Neural cell (in vitro differentiated cells): ENCODE measurements at regions not wholly inside any gene's neighbourhood (a gene's known extent, or its start where the extent isn't known, plus 50 kb on each side); places are given as distances from the start of the nearest gene placed in this dataset.

Experiments used
- H2AFZ ChIP-seq: fragments of 200-600, 300-800 bp; sonication (generic), shearing (Covaris generic); 2 replicates; pipeline ENCODE4 v1.6.0; 2014; ENCODE audit warnings: low read depth, mild to moderate bottlenecking, antibody characterized with exemption, low read length, moderate library complexity
- H3F3A ChIP-seq: fragments of 200-600 bp; shearing (Covaris generic); 2 replicates; pipeline ENCODE4 v1.6.1; 2016; ENCODE audit warnings: mild to moderate bottlenecking, moderate library complexity, mixed read lengths, antibody characterized with exemption, low read length; ENCODE audit not compliant: insufficient read depth, poor library complexity, severe bottlenecking
- H3K27ac ChIP-seq: fragments of 200-600, 300-800 bp; sonication (generic), shearing (Covaris generic); 2 replicates; pipeline ENCODE4 v1.5.1; 2014; ENCODE audit warnings: mild to moderate bottlenecking, low read length, moderate library complexity
- H3K27me3 ChIP-seq: fragments of 300-800, 200-600 bp; sonication (generic), shearing (Covaris generic); 2 replicates; pipeline ENCODE4 v1.6.0; 2014; ENCODE audit warnings: mild to moderate bottlenecking, low read depth, low read length, moderate library complexity; ENCODE audit not compliant: insufficient read depth
- H3K36me3 ChIP-seq: fragments of 300-800, 200-600 bp; sonication (generic), shearing (Covaris generic); 2 replicates; pipeline ENCODE4 v1.5.1; 2014; ENCODE audit warnings: mild to moderate bottlenecking, antibody characterized with exemption, low read length, moderate library complexity; ENCODE audit not compliant: insufficient read depth
- H3K4me2 ChIP-seq: fragments of 300-800, 200-600 bp; sonication (generic), shearing (Covaris generic); 2 replicates; pipeline ENCODE4 v1.6.0; 2014; ENCODE audit warnings: mild to moderate bottlenecking, low read length
- H3K4me3 ChIP-seq: fragments of 300-800, 200-600 bp; sonication (generic), shearing (Covaris generic); 2 replicates; pipeline ENCODE4 v1.5.1; 2014; ENCODE audit warnings: mild to moderate bottlenecking, low read length, moderate library complexity
- H3K79me2 ChIP-seq: fragments of 200-600 bp; shearing (Covaris generic); replicated peaks from 2 replicates; pipeline ENCODE4 v1.6.0; 2014; ENCODE audit warnings: mild to moderate bottlenecking, low read length, moderate library complexity; ENCODE audit not compliant: insufficient read depth
- H3K9ac ChIP-seq: fragments of 300-800, 200-600 bp; sonication (generic), shearing (Covaris generic); 2 replicates; pipeline ENCODE4 v1.6.1; 2016; ENCODE audit warnings: mild to moderate bottlenecking, low read length, mixed read lengths
- H3K9me2 ChIP-seq: fragments of 200-600 bp; shearing (Covaris generic); 2 replicates; pipeline ENCODE4 v1.6.1; 2016; ENCODE audit warnings: mild to moderate bottlenecking, low read length, mixed read lengths; ENCODE audit not compliant: insufficient read depth
- H3K9me3 ChIP-seq: fragments of 200-600, 300-800 bp; sonication (generic), shearing (Covaris generic); 2 replicates; pipeline ENCODE4 v1.6.1; 2016; ENCODE audit warnings: mild to moderate bottlenecking, mixed run types, low read length, moderate library complexity, mixed read lengths
- H4K20me1 ChIP-seq: fragments of 200-600 bp; shearing (Covaris generic); 2 replicates; pipeline ENCODE4 v1.6.1; 2016; ENCODE audit warnings: mild to moderate bottlenecking, mixed run types; ENCODE audit not compliant: insufficient read depth
- EP300 ChIP-seq: fragments of 450-650 bp; conservative IDR thresholded peaks from 2 replicates; pipeline ENCODE4 v1.6.1; 2014; ENCODE audit warnings: antibody characterized with exemption, mild to moderate bottlenecking, moderate library complexity; ENCODE audit not compliant: poor library complexity, severe bottlenecking
- EZH2 ChIP-seq: fragments of 200-600, 300-800 bp; shearing (Covaris generic), sonication (generic); IDR thresholded peaks from 2 replicates; pipeline ENCODE4 v1.6.1; 2014; ENCODE audit warnings: antibody characterized with exemption, low read length, borderline replicate concordance, mild to moderate bottlenecking; ENCODE audit not compliant: insufficient read depth, poor library complexity, severe bottlenecking
- MXI1 ChIP-seq: fragments of 450-650 bp; conservative IDR thresholded peaks from 2 replicates; pipeline ENCODE4 v1.6.1; 2014; ENCODE audit warnings: antibody characterized with exemption, mild to moderate bottlenecking; ENCODE audit not compliant: poor library complexity, severe bottlenecking
- POLR2AphosphoS5 ChIP-seq: IDR thresholded peaks from 2 replicates; pipeline ENCODE4 v1.6.1; 2012
- RAD21 ChIP-seq: fragments of 450-650 bp; conservative IDR thresholded peaks from 2 replicates; pipeline ENCODE4 v1.6.1; 2014; ENCODE audit warnings: antibody characterized with exemption, mild to moderate bottlenecking, moderate library complexity
- REST ChIP-seq: IDR thresholded peaks from 2 replicates; pipeline ENCODE4 v1.6.1; 2012; ENCODE audit warnings: borderline replicate concordance
- SMC3 ChIP-seq: fragments of 450-650 bp; conservative IDR thresholded peaks from 2 replicates; pipeline ENCODE4 v1.6.1; 2014; ENCODE audit warnings: antibody characterized with exemption, mild to moderate bottlenecking, moderate library complexity; ENCODE audit not compliant: poor library complexity
- TAF1 ChIP-seq: IDR thresholded peaks from 2 replicates; pipeline ENCODE4 v1.6.1; 2012; ENCODE audit warnings: low read depth
- TF ChIP-seq, protein P1 (sequence below): fragments of 450-650 bp; IDR thresholded peaks from 2 replicates; pipeline ENCODE4 v1.5.1; 2014; ENCODE audit warnings: antibody characterized with exemption, mild to moderate bottlenecking, moderate library complexity; ENCODE audit not compliant: poor library complexity, severe bottlenecking

GRCh38 chr13:76637641-76638141 is 248.5 kb downstream of the KCTD12 start:
- Histone ChIP-seq H3K4me2 (no peak overlapping the region), H2AFZ (no peak overlapping the region), H3F3A (no peaks in the 10 kb centered on the region), H3K79me2 (no peaks in the 10 kb centered on the region), H4K20me1 (no peaks in the 10 kb centered on the region), H3K27me3 (no peaks in the 10 kb centered on the region), H3K4me3 (no peak overlapping the region), H3K36me3 (no peaks in the 10 kb centered on the region), H3K9ac (no peak overlapping the region), H3K9me3 (no peaks in the 10 kb centered on the region), H3K9me2 (no peaks in the 10 kb centered on the region), H3K27ac (no peak overlapping the region)
- TF ChIP-seq, protein P1, sequence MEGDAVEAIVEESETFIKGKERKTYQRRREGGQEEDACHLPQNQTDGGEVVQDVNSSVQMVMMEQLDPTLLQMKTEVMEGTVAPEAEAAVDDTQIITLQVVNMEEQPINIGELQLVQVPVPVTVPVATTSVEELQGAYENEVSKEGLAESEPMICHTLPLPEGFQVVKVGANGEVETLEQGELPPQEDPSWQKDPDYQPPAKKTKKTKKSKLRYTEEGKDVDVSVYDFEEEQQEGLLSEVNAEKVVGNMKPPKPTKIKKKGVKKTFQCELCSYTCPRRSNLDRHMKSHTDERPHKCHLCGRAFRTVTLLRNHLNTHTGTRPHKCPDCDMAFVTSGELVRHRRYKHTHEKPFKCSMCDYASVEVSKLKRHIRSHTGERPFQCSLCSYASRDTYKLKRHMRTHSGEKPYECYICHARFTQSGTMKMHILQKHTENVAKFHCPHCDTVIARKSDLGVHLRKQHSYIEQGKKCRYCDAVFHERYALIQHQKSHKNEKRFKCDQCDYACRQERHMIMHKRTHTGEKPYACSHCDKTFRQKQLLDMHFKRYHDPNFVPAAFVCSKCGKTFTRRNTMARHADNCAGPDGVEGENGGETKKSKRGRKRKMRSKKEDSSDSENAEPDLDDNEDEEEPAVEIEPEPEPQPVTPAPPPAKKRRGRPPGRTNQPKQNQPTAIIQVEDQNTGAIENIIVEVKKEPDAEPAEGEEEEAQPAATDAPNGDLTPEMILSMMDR: no peak
- TF ChIP-seq SMC3 (no peak), TAF1 (no peak), EP300 (no peak), EZH2 (no peak), RAD21 (no peak), MXI1 (no peak), POLR2AphosphoS5 (no peak), REST (no peak)

DNA sequence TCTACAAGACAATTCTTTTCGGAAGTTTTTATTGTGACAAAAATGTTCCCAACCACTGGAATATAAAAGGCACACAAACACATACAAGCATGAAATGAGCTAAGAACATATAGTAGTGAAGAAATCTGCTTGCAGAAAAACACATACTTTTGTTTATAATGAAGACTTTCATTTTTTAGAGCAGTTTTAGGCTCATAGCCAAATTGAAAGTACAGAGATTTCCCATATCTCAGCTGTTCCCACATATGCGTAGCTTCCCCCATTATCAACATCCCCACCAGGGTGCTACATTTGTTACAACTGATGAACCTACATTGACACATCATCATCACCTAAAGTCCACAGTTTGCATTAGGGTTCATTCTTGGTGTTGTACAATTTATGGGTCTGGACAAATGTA is 249.4 kb downstream of the KCTD12 start:
- Histone ChIP-seq H3K4me3 (no peak overlapping the region), H3K79me2 (no peaks in the 10 kb centered on the region), H2AFZ (no peak overlapping the region), H3K9me3 (no peaks in the 10 kb centered on the region), H3K4me2 (no peak overlapping the region), H4K20me1 (no peaks in the 10 kb centered on the region), H3K9me2 (no peaks in the 10 kb centered on the region), H3F3A (no peaks in the 10 kb centered on the region), H3K36me3 (no peaks in the 10 kb centered on the region), H3K9ac (no peak overlapping the region), H3K27me3 (no peaks in the 10 kb centered on the region), H3K27ac (no peak overlapping the region)
- TF ChIP-seq, protein P1: no peak
- TF ChIP-seq RAD21: no peak
- no peak for TF ChIP-seq MXI1
- TF ChIP-seq SMC3: no peak
- TF ChIP-seq REST: no peak
- no peak for TF ChIP-seq POLR2AphosphoS5
- no peak for TF ChIP-seq EZH2
- no peak for TF ChIP-seq EP300
- no peak for TF ChIP-seq TAF1
